ENCODE measurements at regions not wholly inside any gene's neighbourhood (a gene's known extent, or its start where the extent isn't known, plus 50 kb on each side); places are given as distances from the start of the nearest gene placed in this dataset.

DNA sequence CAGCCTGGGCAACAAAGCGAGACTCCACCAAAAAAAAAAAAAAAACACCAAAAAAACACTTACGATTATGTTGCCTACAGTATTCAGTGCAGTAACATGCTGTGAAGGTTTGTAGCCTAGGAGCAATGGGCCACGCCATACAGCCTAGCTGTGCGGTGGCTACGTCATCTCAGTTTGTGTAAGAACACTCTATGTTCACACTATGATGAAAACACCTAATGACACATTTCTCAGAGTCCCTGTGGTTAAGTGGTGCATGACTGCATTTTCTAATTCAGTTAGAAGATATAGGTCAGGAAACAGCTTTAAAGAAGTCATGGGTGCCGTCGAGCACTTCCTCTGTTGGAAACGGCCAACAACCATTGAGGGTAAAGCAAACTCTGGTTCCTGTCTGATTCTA, 75.7 kb upstream of the ANO1 start:
- no peak for DNase-seq

GRCh38 chr11:70005107-70005818, 72.9 kb upstream of the ANO1 start:
- DNase-seq = no peak

DNA sequence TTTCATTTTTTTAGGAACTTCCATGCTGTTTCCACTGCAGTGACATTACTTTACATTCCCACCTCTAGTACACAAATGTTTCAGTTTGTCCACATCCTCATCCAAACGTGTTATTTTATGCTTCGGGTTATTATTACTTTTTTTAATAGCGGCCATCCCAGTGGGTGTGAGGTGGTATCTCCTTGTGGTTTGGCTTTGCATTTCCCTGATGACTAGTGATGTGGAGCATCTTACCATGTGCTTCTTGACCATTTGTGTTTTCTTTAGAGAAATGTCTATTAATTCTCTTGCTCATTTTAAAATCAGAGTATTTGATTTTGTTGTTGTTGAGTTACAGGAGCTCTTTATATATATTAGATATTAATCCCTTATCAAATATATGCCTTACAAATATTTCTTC, 70.3 kb upstream of the ANO1 start:
- DNase-seq = no peak

DNA sequence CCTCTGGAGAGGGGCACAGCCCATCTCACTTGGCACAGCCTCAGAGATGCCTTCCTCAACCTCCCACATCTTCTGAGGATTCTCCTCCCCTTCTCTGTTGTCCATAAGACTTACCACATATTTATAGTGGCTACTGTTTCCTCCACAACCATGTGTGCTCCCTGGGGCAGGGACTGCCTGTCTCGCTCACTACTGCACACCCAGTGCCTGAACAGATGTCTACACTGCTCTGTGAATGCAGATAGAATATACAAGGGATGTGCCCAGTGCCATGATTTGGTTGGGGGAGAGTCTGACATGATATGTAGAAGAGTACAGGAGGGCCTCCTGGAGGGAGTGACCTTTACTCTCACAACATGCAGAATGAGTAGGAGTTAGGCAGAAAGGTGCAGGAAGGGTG, 67.3 kb upstream of the ANO1 start:
- DNase-seq = no peak

DNA sequence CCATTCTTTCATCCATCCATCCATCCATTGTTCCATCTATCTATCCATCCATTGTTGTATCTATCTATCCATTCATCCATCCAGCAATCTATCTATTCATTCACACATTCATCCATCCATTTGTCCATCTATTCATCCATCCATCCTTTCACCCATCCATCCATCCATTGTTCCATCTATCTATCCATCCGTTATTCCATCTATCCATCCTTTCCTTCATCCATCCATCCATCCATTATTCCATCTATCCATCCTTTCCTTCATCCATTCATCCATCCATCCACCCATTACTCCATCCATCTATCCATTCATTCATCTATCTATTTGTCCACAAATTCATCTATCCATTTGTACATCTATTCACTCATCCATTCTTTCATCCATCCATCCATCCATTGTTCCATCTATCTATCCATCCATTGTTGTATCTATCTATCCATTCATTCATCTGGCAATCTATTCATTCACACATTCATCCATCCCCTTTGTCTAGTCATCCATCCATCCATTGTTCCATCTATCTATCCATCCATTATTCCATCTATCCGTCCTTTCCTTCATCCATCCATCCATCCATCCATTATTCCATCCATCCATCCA, 65.9 kb upstream of the ANO1 start:
- no peak for DNase-seq

- no peak for DNase-seq
Observed at GRCh38 chr11:70014291-70014690, 63.8 kb upstream of the ANO1 start.

DNA sequence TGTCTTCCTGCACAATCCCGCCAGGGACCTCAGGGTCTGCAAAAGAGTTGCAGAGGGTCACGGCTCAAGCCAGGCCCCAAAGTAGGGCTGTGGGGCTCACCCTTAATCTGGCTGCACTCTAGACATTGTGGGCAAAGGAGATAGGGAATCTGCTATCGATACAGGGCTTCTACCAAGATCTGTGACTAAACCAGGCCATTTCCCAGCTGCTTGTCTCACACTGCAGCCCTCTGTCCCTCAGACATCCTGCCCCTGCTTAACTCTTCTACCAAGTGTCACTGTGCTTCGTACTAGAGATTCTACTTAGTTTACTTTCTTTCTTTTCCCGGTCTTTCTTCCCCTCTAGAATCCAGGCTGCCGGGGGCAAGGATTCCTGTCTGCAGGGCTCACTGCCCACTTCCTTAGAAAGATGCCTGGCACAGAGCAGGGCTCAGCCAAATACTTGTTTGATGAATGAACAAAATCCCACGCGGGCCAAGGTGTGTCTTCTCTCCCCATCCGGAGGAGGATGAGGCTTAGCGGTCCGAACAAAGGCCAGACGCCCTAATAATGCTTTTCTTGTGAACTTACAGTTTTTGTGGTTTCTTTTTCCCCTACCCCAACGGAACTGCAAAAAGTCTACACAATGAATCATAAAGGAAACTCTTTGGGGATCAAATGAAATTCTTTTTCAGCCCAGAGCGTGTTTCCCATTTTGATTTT, 61.3 kb upstream of the ANO1 start:
- DNase-seq = no peak

DNA sequence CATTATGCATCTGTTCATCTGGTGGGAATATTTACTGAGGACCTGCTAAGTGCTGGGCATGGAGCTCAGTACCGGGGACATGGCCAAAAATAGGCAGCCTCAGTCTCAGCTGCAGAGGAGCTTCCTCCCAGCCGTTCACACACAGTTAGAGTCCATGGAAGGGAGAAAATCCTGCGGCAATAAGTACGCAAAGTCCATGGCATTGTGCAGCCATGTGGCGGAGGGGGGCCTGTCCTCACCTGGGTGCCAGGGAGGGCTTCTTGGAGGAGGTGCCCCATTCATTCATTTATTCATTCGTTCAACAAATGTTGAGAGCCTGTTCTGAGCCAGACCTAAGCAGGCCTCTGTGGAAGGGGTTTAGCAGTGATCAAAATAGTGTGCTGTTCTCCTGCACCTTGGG, 59.3 kb upstream of the ANO1 start:
- no peak for DNase-seq

GRCh38 chr11:70019576-70020011, 58.5 kb upstream of the ANO1 start:
- DNase-seq = no peak

DNA sequence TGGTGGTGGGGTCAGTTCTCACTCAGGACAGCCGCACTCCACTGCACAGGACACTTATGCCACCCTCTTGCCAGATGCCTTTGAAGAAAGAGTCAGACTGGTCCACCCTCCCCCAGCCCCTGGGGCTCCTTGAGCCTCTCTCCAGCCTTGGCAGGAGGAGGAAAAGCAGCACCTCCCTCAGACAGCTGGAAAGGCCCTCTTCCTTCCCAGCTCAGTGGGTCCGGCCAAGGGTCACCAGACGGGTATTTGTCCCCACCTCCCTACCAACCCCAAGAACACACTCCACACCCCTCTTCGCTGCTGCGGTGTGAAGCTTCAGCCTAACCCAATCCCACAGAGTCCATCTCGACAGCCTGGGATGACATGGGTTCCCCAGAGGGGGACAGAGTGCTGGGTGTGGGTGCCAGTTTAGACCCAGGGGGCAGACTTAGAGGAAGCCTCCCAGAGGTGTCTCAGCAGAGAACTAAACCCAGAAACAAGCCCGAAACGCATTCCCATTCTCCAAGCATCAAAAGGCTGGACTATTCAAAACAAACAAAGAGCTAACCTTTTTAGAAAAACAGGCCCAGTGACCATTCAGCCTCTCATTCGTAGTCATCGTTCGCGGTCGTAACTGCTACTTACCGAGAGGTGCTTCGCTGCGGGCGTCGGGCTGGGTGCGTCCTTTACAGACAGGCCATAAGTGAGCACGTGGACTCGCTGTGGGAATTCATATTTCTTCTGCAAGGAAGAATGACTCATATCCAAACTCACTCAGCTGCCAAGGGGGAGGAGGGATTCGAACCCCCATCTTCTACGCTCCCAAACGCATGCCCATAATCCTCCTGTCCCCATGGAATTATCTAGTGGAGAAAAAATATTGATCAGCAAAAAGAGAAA, 57.5 kb upstream of the ANO1 start:
- peak; percentile 50 for DNase-seq

GRCh38 chr11:70021586-70021985, 56.5 kb upstream of the ANO1 start:
- DNase-seq = peak; percentile 20

DNA sequence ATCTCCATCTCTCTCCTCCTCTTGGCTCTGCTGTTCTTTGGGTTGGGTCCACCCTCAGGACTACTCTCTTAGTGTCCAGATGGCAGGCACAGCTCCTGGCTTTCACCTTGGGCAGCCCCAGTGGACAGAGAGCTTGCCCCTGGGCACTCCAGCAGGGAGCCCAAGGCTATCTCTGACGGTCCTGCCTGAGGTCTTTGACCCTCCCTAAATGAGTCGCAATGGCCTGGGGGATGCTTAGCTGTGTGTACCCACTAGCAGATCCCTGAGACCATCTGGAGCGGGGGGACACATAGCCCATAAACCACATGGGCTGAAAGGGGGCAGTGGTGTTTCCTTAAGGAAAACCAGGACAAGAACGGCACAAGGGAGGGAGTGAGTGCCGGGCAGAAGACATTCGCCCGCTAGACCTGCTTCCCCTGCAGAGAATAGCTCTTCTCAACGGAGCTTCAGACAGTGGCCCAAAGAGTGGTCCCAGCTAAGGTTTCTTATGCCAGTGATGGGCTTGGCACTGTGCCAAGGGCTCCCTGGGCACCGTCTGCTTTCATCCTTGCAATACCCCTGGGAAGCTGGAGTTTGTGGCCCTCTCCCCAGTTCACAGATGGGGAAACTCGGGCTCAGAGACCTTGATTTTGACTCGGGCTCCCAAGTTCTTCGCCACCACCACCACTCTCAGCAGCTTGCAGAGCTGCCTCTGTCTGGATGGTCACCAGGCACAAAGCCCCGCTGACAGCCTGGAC, 53.9 kb upstream of the ANO1 start:
- DNase-seq = peak; percentile 32

GRCh38 chr11:70024773-70025045, 53.4 kb upstream of the ANO1 start:
- DNase-seq = peak; percentile 30

DNA sequence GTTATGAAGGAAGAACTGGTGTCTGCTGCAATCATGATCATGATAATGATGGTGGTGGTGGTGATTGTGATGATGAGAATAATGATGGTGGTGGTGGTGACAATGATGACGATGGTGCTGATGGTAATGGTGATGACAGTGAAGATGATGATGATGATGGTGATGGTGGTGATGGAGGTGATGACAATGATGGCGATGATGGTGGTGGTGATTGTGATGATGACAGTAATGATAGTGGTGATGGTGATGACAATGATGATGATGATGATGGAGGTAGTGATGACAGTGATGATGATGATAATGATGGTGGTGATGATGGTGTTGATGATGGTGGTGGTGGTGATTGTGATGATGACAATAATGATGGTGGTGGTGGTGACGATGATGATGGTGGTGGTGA, 52.8 kb upstream of the ANO1 start:
- DNase-seq = peak; percentile 4

GRCh38 chr11:70026012-70026411, 52.1 kb upstream of the ANO1 start:
- DNase-seq = peak; percentile 4

DNA sequence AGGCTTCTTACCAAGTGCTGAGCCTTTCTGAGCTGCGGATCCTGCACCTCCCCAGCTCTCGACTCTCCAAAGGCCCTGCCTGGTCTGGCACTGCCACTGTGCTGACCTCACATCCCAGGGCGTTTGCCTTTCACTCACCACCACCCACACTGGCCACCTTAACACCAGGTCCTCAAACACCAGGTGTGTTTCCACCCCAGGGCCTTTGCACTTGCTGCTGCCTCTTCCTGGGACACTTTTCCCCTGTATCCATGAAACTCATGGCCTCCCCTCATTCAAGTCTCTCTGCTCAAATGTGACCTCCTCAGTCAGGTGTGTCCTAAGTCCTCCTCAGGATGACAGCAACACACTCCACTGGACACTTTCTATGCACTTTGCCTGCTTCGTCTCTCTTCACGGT, 51.4 kb upstream of the ANO1 start:
- DNase-seq = peak; percentile 12

- DNase-seq = peak; percentile 15
Observed at GRCh38 chr11:70027451-70027850, 50.7 kb upstream of the ANO1 start.

- peak; percentile 37 for DNase-seq
Observed at GRCh38 chr11:70028147-70028855, 49.8 kb upstream of the ANO1 start.

Data from islet precursor cell (in vitro differentiated cells).